GM23338 (cell line): ENCODE measurements at regions not wholly inside any gene's neighbourhood (a gene's known extent, or its start where the extent isn't known, plus 50 kb on each side); places are given as distances from the start of the nearest gene placed in this dataset.

Source experiments
- CREB1 ChIP-seq: fragments of 250-450 bp; sonication (Bioruptor Pico); IDR thresholded peaks from 2 replicates; pipeline ENCODE4 v1.5.0; 2020; ENCODE audit warnings: low read depth, mild to moderate bottlenecking, moderate library complexity
- CTCF ChIP-seq, 2 experiments: fragments of 200-600 bp in 1 of 2; sonication (generic) in 1 of 2; conservative IDR thresholded peaks; 2 replicates each; pipeline versions ENCODE4 v1.5.1 to v1.6.1; 2016 to 2017; ENCODE audit warnings: antibody characterized with exemption in 2 of 2, low read depth in 2 of 2, mild to moderate bottlenecking in 2 of 2, moderate library complexity in 1 of 2
- ETS1 ChIP-seq: IDR thresholded peaks from 2 replicates; pipeline ENCODE4 v1.6.1; 2016; ENCODE audit warnings: antibody characterized with exemption
- EZH2 ChIP-seq: fragments of 200-600 bp; sonication (generic); IDR thresholded peaks from one replicate; pipeline ENCODE4 v1.8.0; 2017; ENCODE audit warnings: antibody characterized with exemption, mild to moderate bottlenecking, low read depth; ENCODE audit not compliant: unreplicated experiment
- EZH2phosphoT487 ChIP-seq: fragments of 200-600 bp; sonication (generic); IDR thresholded peaks from one replicate; pipeline ENCODE4 v1.8.1; 2018; ENCODE audit warnings: antibody characterized with exemption; ENCODE audit not compliant: unreplicated experiment
- JUNB ChIP-seq: IDR thresholded peaks from one replicate; pipeline ENCODE4 v1.6.1; 2016; ENCODE audit warnings: antibody characterized with exemption; ENCODE audit not compliant: unreplicated experiment
- NANOG ChIP-seq: IDR thresholded peaks from 2 replicates; pipeline ENCODE4 v1.6.1; 2016; ENCODE audit warnings: antibody characterized with exemption, borderline replicate concordance
- POLR2AphosphoS5 ChIP-seq: IDR thresholded peaks from 2 replicates; pipeline ENCODE4 v1.6.1; 2016; ENCODE audit warnings: antibody characterized with exemption, low read depth
- REST ChIP-seq: IDR thresholded peaks from one replicate; pipeline ENCODE4 v1.6.1; 2018; ENCODE audit warnings: antibody characterized with exemption; ENCODE audit not compliant: unreplicated experiment
- ZNF331 ChIP-seq: fragments of 250-450 bp; sonication (Bioruptor Pico); IDR thresholded peaks from 2 replicates; pipeline ENCODE4 v1.5.0; 2020; ENCODE audit warnings: low read depth, mild to moderate bottlenecking, moderate library complexity
- ZNF462 ChIP-seq: fragments of 250-450 bp; sonication (Bioruptor Pico); IDR thresholded peaks from 2 replicates; pipeline ENCODE4 v1.5.0; 2020; ENCODE audit warnings: mild to moderate bottlenecking, moderate library complexity

- no peak for TF ChIP-seq ZNF462 (CRISPR knock-in tag)
- TF ChIP-seq ZNF331: no peak
- no peak for TF ChIP-seq EZH2phosphoT487
- no peak for TF ChIP-seq EZH2
- TF ChIP-seq JUNB: no peak
- no peak for TF ChIP-seq CREB1 (CRISPR knock-in tag)
- TF ChIP-seq POLR2AphosphoS5: no peak
- TF ChIP-seq NANOG: no peak
- TF ChIP-seq REST: no peak
- TF ChIP-seq ETS1: no peak
- no peak for TF ChIP-seq CTCF (conservative IDR thresholded peaks at IDR 0.05; ENCODE audit: low read depth in 2 of 2)
Observed at GRCh38 chr2:122590524-122590923, 835.1 kb downstream of the TSN start (continued).
